OCI-LY3 (cell line): ENCODE measurements at regions not wholly inside any gene's neighbourhood (a gene's known extent, or its start where the extent isn't known, plus 50 kb on each side); places are given as distances from the start of the nearest gene placed in this dataset.

Experiments used
- H2AFZ ChIP-seq: fragments of 200-600, 300-600 bp; shearing (Covaris generic); 2 replicates; pipeline ENCODE4 v1.6.0; 2014; ENCODE audit warnings: antibody characterized with exemption, low read depth, low read length
- H3K27ac ChIP-seq: fragments of 200-600, 300-600 bp; sonication (generic); 2 replicates; pipeline ENCODE4 v1.5.1; 2014; ENCODE audit warnings: mild to moderate bottlenecking, low read length, moderate library complexity, mixed read lengths
- H3K27me3 ChIP-seq: fragments of 200-600, 300-600 bp; sonication (generic); 2 replicates; pipeline ENCODE4 v1.6.1; 2014; ENCODE audit warnings: low read depth, low read length, mixed read lengths
- H3K36me3 ChIP-seq: fragments of 200-600, 300-600 bp; sonication (generic); replicated peaks from 2 replicates; pipeline ENCODE3; 2014; ENCODE audit warnings: low read depth, low read length, mixed read lengths
- H3K4me1 ChIP-seq: fragments of 300-600, 200-600 bp; sonication (generic); 2 replicates; pipeline ENCODE4 v1.6.1; 2014; ENCODE audit warnings: low read length, mixed read lengths
- H3K4me2 ChIP-seq: fragments of 200-600, 300-600 bp; sonication (generic); 2 replicates; pipeline ENCODE4 v1.6.1; 2014; ENCODE audit warnings: low read length, mixed read lengths
- H3K4me3 ChIP-seq: fragments of 300-600, 200-600 bp; sonication (generic); 2 replicates; pipeline ENCODE4 v1.5.1; 2014; ENCODE audit warnings: antibody characterized with exemption, mild to moderate bottlenecking, low read length, moderate library complexity
- H3K79me2 ChIP-seq: fragments of 300-600, 200-600 bp; shearing (Covaris generic); 2 replicates; pipeline ENCODE4 v1.6.1; 2014; ENCODE audit warnings: mild to moderate bottlenecking, low read length, mixed read lengths
- H3K9ac ChIP-seq: fragments of 300-600, 200-600 bp; shearing (Covaris generic); 2 replicates; pipeline ENCODE4 v1.6.0; 2014; ENCODE audit warnings: mild to moderate bottlenecking, low read length, moderate library complexity
- H3K9me3 ChIP-seq: fragments of 200-600, 300-600 bp; shearing (Covaris generic); 2 replicates; pipeline ENCODE4 v1.6.1; 2014; ENCODE audit warnings: low read length, mixed read lengths; ENCODE audit not compliant: insufficient read depth
- H4K20me1 ChIP-seq: fragments of 200-600, 300-600 bp; sonication (generic); 2 replicates; pipeline ENCODE4 v1.6.1; 2016; ENCODE audit warnings: low read length, mixed read lengths; ENCODE audit not compliant: insufficient read depth
- CTCF ChIP-seq: fragments of 200-600, 300-600 bp; sonication (generic); IDR thresholded peaks from 2 replicates; pipeline ENCODE4 v1.5.1; 2014; ENCODE audit warnings: antibody characterized with exemption, low read length, low read depth
- EZH2phosphoT487 ChIP-seq: fragments of 200-600 bp; shearing (Covaris generic); IDR thresholded peaks from 2 replicates; pipeline ENCODE4 v1.6.1; 2018; ENCODE audit warnings: antibody characterized with exemption, mixed run types, low read depth

GRCh38 chr2:51299370-51299769 is 267.4 kb upstream of the NRXN1 start:
- H3K27ac ChIP-seq: no peak overlapping the region
- H3K4me3 ChIP-seq: no peak overlapping the region
- H3K4me2 ChIP-seq: no peak overlapping the region
- H3K4me1 ChIP-seq: peaks cover 17% of the 10 kb centered on the region
- no peaks in the 10 kb centered on the region for H3K27me3 ChIP-seq
- no peaks in the 10 kb centered on the region for H4K20me1 ChIP-seq
- no peak overlapping the region for H3K9ac ChIP-seq
- TF ChIP-seq EZH2phosphoT487 (no peak), CTCF (no peak)
- H3K9me3 ChIP-seq: no peaks in the 10 kb centered on the region
- H3K79me2 ChIP-seq: no peaks in the 10 kb centered on the region
- no peak overlapping the region for H2AFZ ChIP-seq
- H3K36me3 ChIP-seq: no peaks in the 10 kb centered on the region

- Histone ChIP-seq H3K27ac (peak overlapping the region; percentile 60), H3K36me3 (no peaks in the 10 kb centered on the region), H3K4me1 (peaks cover 17% of the 10 kb centered on the region), H3K27me3 (no peaks in the 10 kb centered on the region), H3K79me2 (no peaks in the 10 kb centered on the region), H3K4me2 (peak overlapping the region; percentile 63), H2AFZ (peak overlapping the region; percentile 43), H3K9ac (no peak overlapping the region), H3K9me3 (no peaks in the 10 kb centered on the region), H4K20me1 (no peaks in the 10 kb centered on the region), H3K4me3 (peak overlapping the region; percentile 28)
- TF ChIP-seq CTCF (no peak), EZH2phosphoT487 (no peak)
Observed at GRCh38 chr2:51297488-51297887, 265.6 kb upstream of the NRXN1 start.

GRCh38 chr2:51293566-51294200 is 261.8 kb upstream of the NRXN1 start:
- 0 out of 2 replicates have a peak, but pooled peaks cover 6% of the 10 kb centered on the region for H3K9me3 ChIP-seq
- no peak overlapping the region for H3K4me2 ChIP-seq
- no peaks in the 10 kb centered on the region for H3K79me2 ChIP-seq
- no peak overlapping the region for H3K4me3 ChIP-seq
- TF ChIP-seq EZH2phosphoT487 (no peak), CTCF (no peak)
- no peak overlapping the region for H2AFZ ChIP-seq
- H4K20me1 ChIP-seq: no peaks in the 10 kb centered on the region
- H3K9ac ChIP-seq: no peak overlapping the region
- peaks cover 17% of the 10 kb centered on the region for H3K4me1 ChIP-seq
- H3K27ac ChIP-seq: no peak overlapping the region
- H3K27me3 ChIP-seq: no peaks in the 10 kb centered on the region
- H3K36me3 ChIP-seq: peaks cover 4% of the 10 kb centered on the region

GRCh38 chr2:51291762-51292551 is 260.0 kb upstream of the NRXN1 start:
- Histone ChIP-seq H3K36me3 (peaks cover 4% of the 10 kb centered on the region), H3K9ac (no peak overlapping the region), H4K20me1 (no peaks in the 10 kb centered on the region), H3K4me2 (no peak overlapping the region), H3K9me3 (0 out of 2 replicates have a peak, but pooled peaks cover 6% of the 10 kb centered on the region), H3K4me1 (peaks cover 3% of the 10 kb centered on the region), H3K4me3 (no peak overlapping the region), H3K27me3 (no peaks in the 10 kb centered on the region), H3K79me2 (no peaks in the 10 kb centered on the region), H2AFZ (no peak overlapping the region), H3K27ac (no peak overlapping the region)
- TF ChIP-seq CTCF: no peak
- no peak for TF ChIP-seq EZH2phosphoT487
